ENCODE measurements at regions not wholly inside any gene's neighbourhood (a gene's known extent, or its start where the extent isn't known, plus 50 kb on each side); places are given as distances from the start of the nearest gene placed in this dataset.

- TF ChIP-seq, protein P1, sequence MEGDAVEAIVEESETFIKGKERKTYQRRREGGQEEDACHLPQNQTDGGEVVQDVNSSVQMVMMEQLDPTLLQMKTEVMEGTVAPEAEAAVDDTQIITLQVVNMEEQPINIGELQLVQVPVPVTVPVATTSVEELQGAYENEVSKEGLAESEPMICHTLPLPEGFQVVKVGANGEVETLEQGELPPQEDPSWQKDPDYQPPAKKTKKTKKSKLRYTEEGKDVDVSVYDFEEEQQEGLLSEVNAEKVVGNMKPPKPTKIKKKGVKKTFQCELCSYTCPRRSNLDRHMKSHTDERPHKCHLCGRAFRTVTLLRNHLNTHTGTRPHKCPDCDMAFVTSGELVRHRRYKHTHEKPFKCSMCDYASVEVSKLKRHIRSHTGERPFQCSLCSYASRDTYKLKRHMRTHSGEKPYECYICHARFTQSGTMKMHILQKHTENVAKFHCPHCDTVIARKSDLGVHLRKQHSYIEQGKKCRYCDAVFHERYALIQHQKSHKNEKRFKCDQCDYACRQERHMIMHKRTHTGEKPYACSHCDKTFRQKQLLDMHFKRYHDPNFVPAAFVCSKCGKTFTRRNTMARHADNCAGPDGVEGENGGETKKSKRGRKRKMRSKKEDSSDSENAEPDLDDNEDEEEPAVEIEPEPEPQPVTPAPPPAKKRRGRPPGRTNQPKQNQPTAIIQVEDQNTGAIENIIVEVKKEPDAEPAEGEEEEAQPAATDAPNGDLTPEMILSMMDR (optimal IDR thresholded peaks at IDR 0.05 in 1 of 3, IDR thresholded peaks at IDR 0.05 in 1 of 3, conservative IDR thresholded peaks at IDR 0.05 in 1 of 3; ENCODE audit: extremely low read depth in 1 of 3, insufficient read depth in 2 of 3, low read length in 3 of 3): no peak
- no peak for TF ChIP-seq EZH2 (IDR thresholded peaks at IDR 0.05; ENCODE audit: low read length)
Measured at GRCh38 chr21:34272321-34272720, 91.5 kb upstream of the KCNE2 start.

All from keratinocyte (primary cell).